ENCODE measurements at regions not wholly inside any gene's neighbourhood (a gene's known extent, or its start where the extent isn't known, plus 50 kb on each side); places are given as distances from the start of the nearest gene placed in this dataset.

- ATAC-seq (no peak), DNase-seq (ENCODE audit: extremely low read depth in 1 of 4, low spot score in 3 of 4) (no peak), FAIRE-seq (no peak)
- intact Hi-C loops (cut with micrococcal nuclease) (no loop called here), in situ Hi-C loops (cut with MboI) (no loop called here)
- 0% methylated on average over 4 of the region's 4 CpGs for WGBS (ENCODE audit: insufficient coverage, low coverage, missing lambda C conversion rate)
- Histone ChIP-seq H3K36me3 (ENCODE audit: control insufficient read depth, insufficient read depth, low read length) (no peaks in the 10 kb centered on the region), H3K4me1 (replicated peaks in 1 of 2; ENCODE audit: control insufficient read depth in 2 of 2, insufficient read depth in 2 of 2, low read length in 2 of 2) (no peaks in the 10 kb centered on the region; a peak in 1 of 5 replicates), H3K79me2 (ENCODE audit: control insufficient read depth, insufficient read depth, low read length) (no peaks in the 10 kb centered on the region), H3K9me1 (ENCODE audit: control insufficient read depth, insufficient read depth, low read length) (no peaks in the 10 kb centered on the region), H4K20me1 (replicated peaks; ENCODE audit: control insufficient read depth, insufficient read depth, low read length) (no peaks in the 10 kb centered on the region), H3K27me3 (ENCODE audit: control insufficient read depth in 2 of 2, insufficient read depth in 2 of 2, low read length in 2 of 2) (peaks cover 3 to 32% of the 10 kb centered on the region in 2 experiments; a peak in 3 of 5 replicates), H3K27ac (ENCODE audit: extremely low read depth, low read depth, low read length) (no peak overlapping the region), H3K4me3 (no peak overlapping the region), H3K9me3 (replicated peaks; ENCODE audit: control insufficient read depth, insufficient read depth, low read depth, low read length) (no peaks in the 10 kb centered on the region), H3K4me2 (ENCODE audit: insufficient read depth, low read length) (no peak overlapping the region), H2AFZ (ENCODE audit: low read depth, low read length) (no peak overlapping the region), H3K9ac (ENCODE audit: insufficient read depth in 1 of 2, low read depth in 2 of 2, low read length in 2 of 2) (no peak overlapping the region)
- ChIA-PET POLR2A (no interaction called here), CTCF (ENCODE audit: low intra/inter-chr PET ratio) (no interaction called here)
- no TSS peak for BruUV-seq (replicated peaks)
- TF ChIP-seq TCFL5 (CRISPR knock-in tag; conservative IDR thresholded peaks at IDR 0.05) = no peak
- TF ChIP-seq BRD4 (IDR thresholded peaks at IDR 0.05) = no peak
- TF ChIP-seq JUND (IDR thresholded peaks at IDR 0.05; ENCODE audit: borderline replicate concordance, low read depth, low read length) = no peak
- TF ChIP-seq JUND (tag; IDR thresholded peaks at IDR 0.05; ENCODE audit: borderline replicate concordance, low read depth, low read length) = no peak
- TF ChIP-seq SMARCE1 (IDR thresholded peaks at IDR 0.05) = no peak
- no peak for TF ChIP-seq NCOA6 (IDR thresholded peaks at IDR 0.05)
- no peak for TF ChIP-seq EP400 (IDR thresholded peaks at IDR 0.05)
- TF ChIP-seq, protein P1, sequence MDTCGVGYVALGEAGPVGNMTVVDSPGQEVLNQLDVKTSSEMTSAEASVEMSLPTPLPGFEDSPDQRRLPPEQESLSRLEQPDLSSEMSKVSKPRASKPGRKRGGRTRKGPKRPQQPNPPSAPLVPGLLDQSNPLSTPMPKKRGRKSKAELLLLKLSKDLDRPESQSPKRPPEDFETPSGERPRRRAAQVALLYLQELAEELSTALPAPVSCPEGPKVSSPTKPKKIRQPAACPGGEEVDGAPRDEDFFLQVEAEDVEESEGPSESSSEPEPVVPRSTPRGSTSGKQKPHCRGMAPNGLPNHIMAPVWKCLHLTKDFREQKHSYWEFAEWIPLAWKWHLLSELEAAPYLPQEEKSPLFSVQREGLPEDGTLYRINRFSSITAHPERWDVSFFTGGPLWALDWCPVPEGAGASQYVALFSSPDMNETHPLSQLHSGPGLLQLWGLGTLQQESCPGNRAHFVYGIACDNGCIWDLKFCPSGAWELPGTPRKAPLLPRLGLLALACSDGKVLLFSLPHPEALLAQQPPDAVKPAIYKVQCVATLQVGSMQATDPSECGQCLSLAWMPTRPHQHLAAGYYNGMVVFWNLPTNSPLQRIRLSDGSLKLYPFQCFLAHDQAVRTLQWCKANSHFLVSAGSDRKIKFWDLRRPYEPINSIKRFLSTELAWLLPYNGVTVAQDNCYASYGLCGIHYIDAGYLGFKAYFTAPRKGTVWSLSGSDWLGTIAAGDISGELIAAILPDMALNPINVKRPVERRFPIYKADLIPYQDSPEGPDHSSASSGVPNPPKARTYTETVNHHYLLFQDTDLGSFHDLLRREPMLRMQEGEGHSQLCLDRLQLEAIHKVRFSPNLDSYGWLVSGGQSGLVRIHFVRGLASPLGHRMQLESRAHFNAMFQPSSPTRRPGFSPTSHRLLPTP (IDR thresholded peaks at IDR 0.05; ENCODE audit: borderline replicate concordance, extremely low read depth, insufficient read length) = no peak
- no peak for TF ChIP-seq ZNF124 (CRISPR knock-in tag; IDR thresholded peaks at IDR 0.05)
- no peak for TF ChIP-seq NCOA2 (IDR thresholded peaks at IDR 0.05; ENCODE audit: partially characterized antibody in 2 of 2)
- no peak for TF ChIP-seq PCBP1 (IDR thresholded peaks at IDR 0.05; ENCODE audit: low read depth, low read length, poor library complexity, severe bottlenecking)
- no peak for TF ChIP-seq BRF2 (IDR thresholded peaks at IDR 0.05; ENCODE audit: borderline replicate concordance, insufficient read depth, insufficient read length)
- TF ChIP-seq PRMT5 (CRISPR knock-in tag; IDR thresholded peaks at IDR 0.05) = no peak
These were observed 447.5 kb downstream of the INSC start for GRCh38 chr11:15562230-15562629.
